ENCODE measurements at regions not wholly inside any gene's neighbourhood (a gene's known extent, or its start where the extent isn't known, plus 50 kb on each side); places are given as distances from the start of the nearest gene placed in this dataset.

DNA sequence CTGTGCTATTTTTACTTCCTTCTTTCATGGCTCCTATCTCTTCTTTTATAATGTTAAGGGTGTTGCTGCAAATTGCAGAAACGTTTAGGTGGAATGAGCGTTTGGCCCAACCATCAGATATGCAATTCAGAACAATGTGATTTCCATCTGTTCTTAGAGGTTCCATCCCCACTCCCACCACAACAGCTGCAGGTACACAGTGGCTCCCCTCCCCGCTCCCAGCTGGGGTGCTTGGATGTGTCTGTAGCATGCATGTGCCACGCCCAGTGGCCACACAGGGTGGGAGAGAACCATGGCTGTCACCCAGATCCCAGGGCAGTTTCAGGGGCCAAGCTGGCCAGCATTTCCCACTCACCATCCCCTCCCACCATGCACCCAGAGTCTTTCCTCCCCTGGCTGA, 62.2 kb downstream of the ACTL7B start:
- TF ChIP-seq POLR2A (IDR thresholded peaks at IDR 0.05; ENCODE audit: low read depth) (no peak), POLR2AphosphoS5 (IDR thresholded peaks at IDR 0.05) (no peak)
- TF ChIP-seq, protein P1, sequence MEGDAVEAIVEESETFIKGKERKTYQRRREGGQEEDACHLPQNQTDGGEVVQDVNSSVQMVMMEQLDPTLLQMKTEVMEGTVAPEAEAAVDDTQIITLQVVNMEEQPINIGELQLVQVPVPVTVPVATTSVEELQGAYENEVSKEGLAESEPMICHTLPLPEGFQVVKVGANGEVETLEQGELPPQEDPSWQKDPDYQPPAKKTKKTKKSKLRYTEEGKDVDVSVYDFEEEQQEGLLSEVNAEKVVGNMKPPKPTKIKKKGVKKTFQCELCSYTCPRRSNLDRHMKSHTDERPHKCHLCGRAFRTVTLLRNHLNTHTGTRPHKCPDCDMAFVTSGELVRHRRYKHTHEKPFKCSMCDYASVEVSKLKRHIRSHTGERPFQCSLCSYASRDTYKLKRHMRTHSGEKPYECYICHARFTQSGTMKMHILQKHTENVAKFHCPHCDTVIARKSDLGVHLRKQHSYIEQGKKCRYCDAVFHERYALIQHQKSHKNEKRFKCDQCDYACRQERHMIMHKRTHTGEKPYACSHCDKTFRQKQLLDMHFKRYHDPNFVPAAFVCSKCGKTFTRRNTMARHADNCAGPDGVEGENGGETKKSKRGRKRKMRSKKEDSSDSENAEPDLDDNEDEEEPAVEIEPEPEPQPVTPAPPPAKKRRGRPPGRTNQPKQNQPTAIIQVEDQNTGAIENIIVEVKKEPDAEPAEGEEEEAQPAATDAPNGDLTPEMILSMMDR (IDR thresholded peaks at IDR 0.05), result no peak
